Right forelimb (tissue), 1 donor: ENCODE measurements at regions not wholly inside any gene's neighbourhood (a gene's known extent, or its start where the extent isn't known, plus 50 kb on each side); places are given as distances from the start of the nearest gene placed in this dataset.
A peak's percentile ranks its signal among the peaks of the same experiment; 100 is the strongest.

Experiments
- DNase-seq: peaks from one replicate; pipeline ENCODE4 v3.0.0-alpha.2; 2018

- DNase-seq, result no peak
These were observed 317.6 kb upstream of the CNKSR2 start for GRCh38 chrX:21056622-21057021.

- DNase-seq, result no peak
These were observed 327.2 kb upstream of the CNKSR2 start for GRCh38 chrX:21047034-21047455.

- DNase-seq, result no peak
These were observed 359.9 kb upstream of the CNKSR2 start for GRCh38 chrX:21014326-21014725.

GRCh38 chrX:21004835-21005234, 369.4 kb upstream of the CNKSR2 start:
- no peak for DNase-seq

- no peak for DNase-seq
These were observed 378.4 kb upstream of the CNKSR2 start for GRCh38 chrX:20995829-20996228.

- no peak for DNase-seq
These were observed 384.9 kb upstream of the CNKSR2 start for GRCh38 chrX:20989361-20989760.

GRCh38 chrX:20988804-20989203, 385.4 kb upstream of the CNKSR2 start:
- DNase-seq, result no peak

- no peak for DNase-seq
These were observed 386.1 kb upstream of the CNKSR2 start for GRCh38 chrX:20988118-20988517.

- no peak for DNase-seq
These were observed 393.8 kb upstream of the CNKSR2 start for GRCh38 chrX:20980426-20980825.

GRCh38 chrX:20974326-20974725, 399.9 kb upstream of the CNKSR2 start:
- no peak for DNase-seq

GRCh38 chrX:20973038-20973437, 401.2 kb upstream of the CNKSR2 start:
- DNase-seq, result no peak

GRCh38 chrX:20971250-20971649, 403.0 kb upstream of the CNKSR2 start:
- DNase-seq, result no peak

- DNase-seq, result no peak
These were observed 404.7 kb upstream of the CNKSR2 start for GRCh38 chrX:20969565-20969964.

- no peak for DNase-seq
These were observed 405.2 kb upstream of the CNKSR2 start for GRCh38 chrX:20968996-20969395.

GRCh38 chrX:20967725-20968124, 406.5 kb upstream of the CNKSR2 start:
- no peak for DNase-seq

GRCh38 chrX:20965270-20966044, 408.8 kb upstream of the CNKSR2 start:
- DNase-seq, result no peak

- no peak for DNase-seq
These were observed 420.2 kb upstream of the CNKSR2 start for GRCh38 chrX:20954014-20954413.

- no peak for DNase-seq
These were observed 422.0 kb upstream of the CNKSR2 start for GRCh38 chrX:20952180-20952579.

GRCh38 chrX:20951016-20951810, 423.0 kb upstream of the CNKSR2 start:
- DNase-seq, result no peak

GRCh38 chrX:20947411-20947912, 426.8 kb upstream of the CNKSR2 start:
- no peak for DNase-seq

- peak; percentile 40 for DNase-seq
These were observed 460.5 kb upstream of the CNKSR2 start for GRCh38 chrX:20913760-20914159.

- DNase-seq, result no peak
These were observed 467.6 kb upstream of the CNKSR2 start for GRCh38 chrX:20906571-20906970.

GRCh38 chrX:20884565-20884964, 489.7 kb upstream of the CNKSR2 start:
- no peak for DNase-seq

- DNase-seq, result no peak
These were observed 510.6 kb upstream of the CNKSR2 start for GRCh38 chrX:20863649-20864048.
